CD4-positive, alpha-beta memory T cell (primary cell): ENCODE measurements at regions not wholly inside any gene's neighbourhood (a gene's known extent, or its start where the extent isn't known, plus 50 kb on each side); places are given as distances from the start of the nearest gene placed in this dataset.
"Not testable (repeated sequence)": the region's sequence is repeated elsewhere in the genome, so short reads cannot be mapped to it uniquely, and the experiment has no call there.

Experiments used
- CTCF ChIA-PET: fragments of 350-600 bp; sonication (Branson Sonifier 250); formaldehyde crosslinking; loops from one replicate; lab custom pipeline; 2021; ENCODE audit warnings: inconsistent platforms; ENCODE audit not compliant: partially characterized antibody; lab: Charles Lee
- POLR2A ChIA-PET: fragments of 350-600 bp; sonication (Branson Sonifier 250); formaldehyde crosslinking; loops from one replicate; lab custom pipeline; 2021; ENCODE audit not compliant: partially characterized antibody; lab: Charles Lee
- DNase-seq, 5 donors: peaks; one replicate each; pipeline versions ENCODE4 v3.0.0 to v3.0.0-alpha.2; 2020 to 2022; ENCODE audit warnings: mixed read lengths in 1 of 5
- H3K27ac ChIP-seq: one replicate; pipeline ENCODE4 v1.7.0; 2013; ENCODE audit warnings: low read depth, low read length
- H3K27me3 ChIP-seq: 2 replicates; pipeline ENCODE4 v1.7.0; 2013; ENCODE audit warnings: mild to moderate bottlenecking, low read length, moderate library complexity; ENCODE audit not compliant: insufficient read depth
- H3K36me3 ChIP-seq: 2 replicates; pipeline ENCODE4 v1.7.0; 2013; ENCODE audit warnings: mild to moderate bottlenecking, low read length, moderate library complexity; ENCODE audit not compliant: insufficient read depth
- H3K4me1 ChIP-seq: 2 replicates; pipeline ENCODE4 v1.7.0; 2013; ENCODE audit warnings: mild to moderate bottlenecking, low read length, moderate library complexity; ENCODE audit not compliant: insufficient read depth
- H3K4me3 ChIP-seq, 2 donors: one replicate each; pipeline ENCODE4 v1.7.0; 2013; ENCODE audit warnings: low read length in 2 of 2, mild to moderate bottlenecking in 1 of 2
- H3K9me3 ChIP-seq, 2 donors: one replicate each; pipeline ENCODE4 v1.7.0; 2013; ENCODE audit warnings: low read length in 2 of 2, control low read depth in 1 of 2; ENCODE audit not compliant: control insufficient read depth in 1 of 2
- H3K27ac Mint-ChIP-seq, 7 donors: one replicate each; pipeline ENCODE4 v1.8.0; 2020 to 2021; ENCODE audit warnings: mixed read lengths in 7 of 7, mild to moderate bottlenecking in 6 of 7, inconsistent platforms in 3 of 7, moderate library complexity in 3 of 7
- H3K27me3 Mint-ChIP-seq, 2 donors: one replicate each; pipeline ENCODE4 v1.8.0; 2020 to 2021; ENCODE audit warnings: mixed read lengths in 2 of 2
- H3K36me3 Mint-ChIP-seq, 2 donors: one replicate each; pipeline ENCODE4 v1.8.0; 2020 to 2021; ENCODE audit warnings: mixed read lengths in 2 of 2, inconsistent platforms in 1 of 2, mild to moderate bottlenecking in 1 of 2
- H3K4me1 Mint-ChIP-seq, 4 donors: one replicate each; pipeline ENCODE4 v1.8.0; 2020 to 2021; ENCODE audit warnings: mixed read lengths in 4 of 4, mild to moderate bottlenecking in 1 of 4
- H3K4me3 Mint-ChIP-seq, 8 donors: one replicate each; pipeline ENCODE4 v1.8.0; 2020 to 2021; ENCODE audit warnings: mixed read lengths in 8 of 8, mild to moderate bottlenecking in 7 of 8, moderate library complexity in 6 of 8, inconsistent platforms in 3 of 8
- H3K9me3 Mint-ChIP-seq, 8 donors: one replicate each; pipeline ENCODE4 v1.8.0; 2020 to 2021; ENCODE audit warnings: mixed read lengths in 8 of 8, mild to moderate bottlenecking in 5 of 8, inconsistent platforms in 3 of 8, moderate library complexity in 1 of 8
- intact Hi-C: fragments of 100-400 bp; cut with micrococcal nuclease; formaldehyde crosslinking; loops from one replicate; pipeline ENCODE4 v1.15.1; 2023

DNA sequence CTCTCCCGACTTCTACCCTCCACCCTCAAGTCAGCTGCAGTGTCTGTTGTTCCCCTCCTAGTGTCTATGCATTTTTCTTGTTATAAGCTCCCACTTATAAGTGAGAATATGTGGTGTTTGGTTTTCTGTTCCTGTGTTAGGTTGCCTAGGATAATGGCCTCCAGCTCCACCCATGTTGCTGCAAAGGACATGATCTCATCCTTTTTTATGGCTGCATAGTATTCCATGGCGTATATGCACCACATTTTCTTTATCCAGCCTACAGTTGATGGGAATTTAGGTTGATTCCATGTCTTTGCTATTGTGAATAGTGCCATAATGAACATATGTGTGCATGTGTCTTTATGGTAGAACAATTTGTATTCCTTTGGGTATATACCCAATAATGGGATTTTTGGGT, 80.7 kb downstream of the SPTSSA start:
- peaks cover 10 to 21% of the 10 kb centered on the region in 2 donors for H3K27me3 Mint-ChIP-seq
- H3K9me3 ChIP-seq, H3K4me1 Mint-ChIP-seq, H3K36me3 Mint-ChIP-seq, H3K4me3 ChIP-seq, H3K27me3 ChIP-seq, CTCF ChIA-PET, H3K36me3 ChIP-seq, intact Hi-C loops, H3K27ac ChIP-seq, H3K4me1 ChIP-seq, DNase-seq, H3K9me3 Mint-ChIP-seq, H3K27ac Mint-ChIP-seq, H3K4me3 Mint-ChIP-seq: not testable (repeated sequence)
- POLR2A ChIA-PET = interaction anchor here (0.6 kb wide), 1 partner anchor 10 kb away, joined by 3 read pairs; no protein-coding TSS in a partner anchor

DNA sequence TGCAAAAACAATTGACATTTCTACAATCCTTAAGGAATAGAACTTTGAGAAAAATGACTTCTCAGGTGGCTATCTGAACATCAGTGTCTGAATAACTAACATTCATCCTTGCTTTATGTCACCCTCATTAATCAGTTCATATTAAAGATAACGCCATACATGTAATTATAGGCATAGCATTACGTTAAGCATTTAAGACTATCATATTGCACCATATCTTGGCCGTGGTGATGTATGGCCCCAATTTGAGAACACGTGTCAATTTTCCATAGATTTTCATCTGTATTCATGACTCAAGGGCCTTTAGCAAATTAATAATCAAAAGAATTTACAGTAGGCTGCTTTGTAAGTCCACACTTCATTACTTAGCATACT, 81.6 kb downstream of the SPTSSA start:
- no peaks in the 10 kb centered on the region for H3K4me1 ChIP-seq
- Mint-ChIP-seq H3K9me3 (peaks cover 0 to 9% (median 0%) of the 10 kb centered on the region in 8 donors), H3K36me3 (no peaks in the 10 kb centered on the region), H3K27ac (no peak overlapping the region), H3K4me3 (no peak overlapping the region), H3K4me1 (no peaks in the 10 kb centered on the region), H3K27me3 (peaks cover 10 to 17% of the 10 kb centered on the region in 2 donors)
- intact Hi-C loops = no loop called here
- H3K27me3 ChIP-seq = no peaks in the 10 kb centered on the region
- DNase-seq = no peak
- ChIA-PET CTCF (no interaction called here), POLR2A (no interaction called here)
- H3K4me3 ChIP-seq = no peak overlapping the region
- no peak overlapping the region for H3K27ac ChIP-seq
- no peaks in the 10 kb centered on the region for H3K36me3 ChIP-seq
- no peaks in the 10 kb centered on the region for H3K9me3 ChIP-seq

GRCh38 chr14:34379816-34380470, 82.1 kb downstream of the SPTSSA start:
- Histone ChIP-seq H3K4me3 (no peak overlapping the region), H3K27me3 (no peaks in the 10 kb centered on the region), H3K4me1 (no peaks in the 10 kb centered on the region), H3K27ac (no peak overlapping the region), H3K36me3 (no peaks in the 10 kb centered on the region), H3K9me3 (no peaks in the 10 kb centered on the region)
- Mint-ChIP-seq H3K27ac (no peak overlapping the region), H3K9me3 (peaks cover 0 to 9% (median 0%) of the 10 kb centered on the region in 8 donors), H3K4me1 (no peaks in the 10 kb centered on the region), H3K36me3 (no peaks in the 10 kb centered on the region), H3K27me3 (peaks cover 10 to 17% of the 10 kb centered on the region in 2 donors), H3K4me3 (no peak overlapping the region)
- ChIA-PET CTCF (no interaction called here), POLR2A (no interaction called here)
- DNase-seq = no peak
- intact Hi-C loops = no loop called here

DNA sequence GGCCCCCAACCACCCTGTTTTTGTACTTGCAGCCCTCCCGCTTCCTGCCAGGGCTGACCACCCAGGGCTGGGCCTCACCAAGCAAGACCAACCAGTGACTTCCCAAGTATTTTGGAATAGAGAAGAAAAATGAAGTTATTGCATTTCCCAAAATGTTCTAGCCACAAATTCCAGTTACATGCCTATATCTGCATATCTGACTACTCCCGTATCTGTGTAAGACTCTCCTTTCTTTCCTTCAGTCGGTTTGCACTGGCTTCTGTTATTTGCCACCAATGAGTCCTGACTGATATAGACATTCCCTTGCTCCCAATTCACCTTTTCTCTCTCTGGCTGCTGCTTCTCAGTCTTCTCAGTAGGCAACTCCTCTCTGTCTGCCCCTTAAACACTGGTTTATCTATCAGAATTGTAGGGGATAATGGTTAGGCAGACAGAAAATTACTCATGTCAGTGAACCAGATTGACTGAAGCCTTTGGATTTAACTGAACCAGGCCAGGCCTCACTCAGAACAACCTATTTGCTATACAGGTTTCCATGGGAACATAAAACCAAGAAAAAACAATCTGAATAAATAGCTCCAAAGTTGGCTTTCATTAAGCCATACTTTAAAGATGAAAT, 85.3 kb downstream of the SPTSSA start:
- Histone ChIP-seq H3K27me3 (no peaks in the 10 kb centered on the region), H3K27ac (no peak overlapping the region), H3K36me3 (no peaks in the 10 kb centered on the region), H3K4me1 (no peaks in the 10 kb centered on the region), H3K9me3 (no peaks in the 10 kb centered on the region), H3K4me3 (no peak overlapping the region)
- no peaks in the 10 kb centered on the region for H3K27me3 Mint-ChIP-seq
- H3K9me3 Mint-ChIP-seq = peaks cover 0 to 1% (median 0%) of the 10 kb centered on the region in 8 donors
- intact Hi-C loops = no loop called here
- no peaks in the 10 kb centered on the region for H3K36me3 Mint-ChIP-seq
- H3K4me3 Mint-ChIP-seq = no peak overlapping the region
- DNase-seq = no peak
- ChIA-PET POLR2A (no interaction called here), CTCF (interaction anchor here (1.0 kb wide), 1 partner anchor 9 kb away, joined by 4 read pairs; no protein-coding TSS in a partner anchor)
- H3K27ac Mint-ChIP-seq = no peak overlapping the region
- no peaks in the 10 kb centered on the region for H3K4me1 Mint-ChIP-seq

DNA sequence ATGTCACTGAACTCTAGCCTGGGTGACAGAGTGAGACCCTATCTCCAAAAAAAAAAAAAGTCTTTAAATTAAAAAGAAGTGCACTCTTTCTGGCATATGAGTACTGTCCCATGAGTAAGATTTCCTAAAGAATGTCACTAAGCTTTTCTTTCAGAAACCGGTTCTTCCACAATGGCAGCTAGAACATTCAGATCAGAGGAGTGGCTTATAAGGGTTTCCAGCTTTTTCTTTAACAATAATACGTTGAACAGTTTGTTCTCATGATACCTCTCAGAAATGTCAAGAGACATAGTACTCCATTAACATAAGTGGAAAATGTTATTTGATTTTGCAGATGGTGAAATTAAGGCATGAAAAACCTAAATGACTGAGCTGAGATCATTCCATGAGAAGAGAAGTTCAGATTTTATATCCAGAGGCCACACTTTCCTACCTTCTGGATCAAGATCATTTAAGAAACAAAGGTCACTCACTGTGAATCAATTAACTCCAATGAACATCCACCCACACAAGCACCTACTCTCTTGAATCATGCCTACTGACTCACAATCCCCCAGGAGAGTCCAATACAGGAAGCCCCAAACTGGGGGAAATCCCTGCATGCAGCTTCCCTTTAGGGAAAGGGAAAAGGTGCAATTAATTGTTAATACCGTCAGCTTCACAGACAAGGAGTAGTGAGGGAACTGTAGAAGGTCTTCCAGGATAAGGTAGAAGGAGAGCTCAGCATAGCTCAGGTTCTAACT, 86.9 kb downstream of the SPTSSA start:
- Mint-ChIP-seq H3K4me3 (no peak overlapping the region), H3K27me3 (peaks cover 0 to 3% of the 10 kb centered on the region in 2 donors), H3K27ac (no peak overlapping the region), H3K4me1 (no peaks in the 10 kb centered on the region), H3K9me3 (no peaks in the 10 kb centered on the region), H3K36me3 (no peaks in the 10 kb centered on the region)
- Histone ChIP-seq H3K27me3 (no peaks in the 10 kb centered on the region), H3K27ac (no peak overlapping the region), H3K4me3 (no peak overlapping the region), H3K36me3 (no peaks in the 10 kb centered on the region), H3K4me1 (no peaks in the 10 kb centered on the region), H3K9me3 (no peaks in the 10 kb centered on the region)
- intact Hi-C loops = no loop called here
- ChIA-PET POLR2A (interaction anchor here (0.6 kb wide), 1 partner anchor 206 kb away, joined by 4 read pairs; no protein-coding TSS in a partner anchor), CTCF (interaction anchor here (1.4 kb wide), 1 partner anchor 10 kb away, joined by 3 read pairs; no protein-coding TSS in a partner anchor)
- no peak for DNase-seq

- H3K36me3 Mint-ChIP-seq = no peaks in the 10 kb centered on the region
- H3K4me1 ChIP-seq = no peaks in the 10 kb centered on the region
- CTCF ChIA-PET = no interaction called here
- H3K4me3 Mint-ChIP-seq = no peak overlapping the region
- H3K4me3 ChIP-seq = no peak overlapping the region
- no peaks in the 10 kb centered on the region for H3K27me3 ChIP-seq
- no peaks in the 10 kb centered on the region for H3K4me1 Mint-ChIP-seq
- H3K9me3 ChIP-seq = no peaks in the 10 kb centered on the region
- no peak for DNase-seq
- intact Hi-C loops = no loop called here
- peaks cover 3 to 5% of the 10 kb centered on the region in 2 donors for H3K27me3 Mint-ChIP-seq
- H3K27ac Mint-ChIP-seq = no peak overlapping the region
- H3K9me3 Mint-ChIP-seq = no peaks in the 10 kb centered on the region
- POLR2A ChIA-PET = no interaction called here
- H3K36me3 ChIP-seq = no peaks in the 10 kb centered on the region
- no peak overlapping the region for H3K27ac ChIP-seq
Measured at GRCh38 chr14:34373191-34373590, 88.8 kb downstream of the SPTSSA start.

GRCh38 chr14:34372786-34373185, 89.3 kb downstream of the SPTSSA start:
- no peak overlapping the region for H3K27ac Mint-ChIP-seq
- ChIA-PET POLR2A (no interaction called here), CTCF (interaction anchor here (1.3 kb wide), 1 partner anchor 48 kb away, joined by 6 read pairs; no protein-coding TSS in a partner anchor)
- no peaks in the 10 kb centered on the region for H3K36me3 Mint-ChIP-seq
- no peaks in the 10 kb centered on the region for H3K9me3 ChIP-seq
- no peaks in the 10 kb centered on the region for H3K9me3 Mint-ChIP-seq
- H3K27me3 Mint-ChIP-seq = peaks cover 3 to 7% of the 10 kb centered on the region in 2 donors
- no peak for DNase-seq
- no peak overlapping the region for H3K27ac ChIP-seq
- H3K4me1 ChIP-seq = no peaks in the 10 kb centered on the region
- no peaks in the 10 kb centered on the region for H3K4me1 Mint-ChIP-seq
- intact Hi-C loops = no loop called here
- H3K36me3 ChIP-seq = no peaks in the 10 kb centered on the region
- H3K27me3 ChIP-seq = no peaks in the 10 kb centered on the region
- no peak overlapping the region for H3K4me3 ChIP-seq
- no peak overlapping the region for H3K4me3 Mint-ChIP-seq
